Mesendoderm (in vitro differentiated cells): ENCODE measurements at regions not wholly inside any gene's neighbourhood (a gene's known extent, or its start where the extent isn't known, plus 50 kb on each side); places are given as distances from the start of the nearest gene placed in this dataset.
A peak's percentile ranks its signal among the peaks of the same experiment; 100 is the strongest.

Experiments
- DNase-seq: peaks from one replicate; pipeline ENCODE4 v3.0.0; 2013
- H2AK5ac ChIP-seq: 2 replicates; pipeline ENCODE4 v1.6.1; 2013; ENCODE audit warnings: low read length, inconsistent platforms
- H2BK120ac ChIP-seq: 2 replicates; pipeline ENCODE4 v1.6.1; 2013; ENCODE audit warnings: low read depth, mild to moderate bottlenecking, low read length, moderate library complexity, mixed read lengths
- H2BK15ac ChIP-seq: replicated peaks from 2 replicates; pipeline ENCODE4 v1.6.1; 2013; ENCODE audit warnings: low read depth, mild to moderate bottlenecking, moderate library complexity
- H2BK5ac ChIP-seq: 2 replicates; pipeline ENCODE4 v1.6.1; 2013; ENCODE audit warnings: low read length, inconsistent platforms
- H3K18ac ChIP-seq: 2 replicates; pipeline ENCODE4 v1.6.1; 2013; ENCODE audit warnings: mild to moderate bottlenecking, low read length, mixed read lengths
- H3K23ac ChIP-seq: one replicate; pipeline ENCODE4 v1.6.1; 2013; ENCODE audit warnings: low read length
- H3K27ac ChIP-seq: 2 replicates; pipeline ENCODE4 v1.5.1; 2013; ENCODE audit warnings: low read depth, mild to moderate bottlenecking, inconsistent platforms, low read length, moderate library complexity
- H3K27me3 ChIP-seq: 2 replicates; pipeline ENCODE4 v1.6.1; 2013; ENCODE audit warnings: low read length, control low read depth, mild to moderate bottlenecking, inconsistent platforms; ENCODE audit not compliant: insufficient read depth, poor library complexity
- H3K36me3 ChIP-seq: 2 replicates; pipeline ENCODE4 v1.6.1; 2013; ENCODE audit warnings: low read length, inconsistent platforms; ENCODE audit not compliant: control insufficient read depth, insufficient read depth
- H3K4ac ChIP-seq: one replicate; pipeline ENCODE4 v1.6.1; 2013; ENCODE audit warnings: low read depth, mild to moderate bottlenecking, low read length, moderate library complexity
- H3K4me1 ChIP-seq: 2 replicates; pipeline ENCODE4 v1.6.1; 2013; ENCODE audit warnings: low read depth, low read length, inconsistent platforms; ENCODE audit not compliant: control insufficient read depth
- H3K4me2 ChIP-seq: 2 replicates; pipeline ENCODE4 v1.6.1; 2013; ENCODE audit warnings: low read length
- H3K4me3 ChIP-seq: 2 replicates; pipeline ENCODE4 v1.5.1; 2013; ENCODE audit warnings: mild to moderate bottlenecking, low read length
- H3K56ac ChIP-seq: one replicate; pipeline ENCODE4 v1.6.1; 2013; ENCODE audit warnings: low read length
- H3K79me1 ChIP-seq: 2 replicates; pipeline ENCODE4 v1.6.1; 2013; ENCODE audit warnings: low read length, inconsistent platforms
- H3K79me2 ChIP-seq: 2 replicates; pipeline ENCODE4 v1.6.1; 2013; ENCODE audit warnings: mild to moderate bottlenecking, low read length; ENCODE audit not compliant: control insufficient read depth, insufficient read depth
- H3K9ac ChIP-seq: 2 replicates; pipeline ENCODE4 v1.6.1; 2013; ENCODE audit warnings: low read length, inconsistent platforms
- H4K5ac ChIP-seq: one replicate; pipeline ENCODE4 v1.6.1; 2013; ENCODE audit warnings: low read length
- H4K8ac ChIP-seq: one replicate; pipeline ENCODE4 v1.6.1; 2013; ENCODE audit warnings: low read depth, mild to moderate bottlenecking, control low read depth, low read length, moderate library complexity
- WGBS: extraction: QIAGEN DNeasy Blood & Tissue Kit; methylation state at CpG from one replicate; pipeline ENCODE4 v1.1.7; 2013; ENCODE audit warnings: low lambda C conversion rate, missing lambda C conversion rate; ENCODE audit not compliant: insufficient coverage; ENCODE audit errors: extremely low coverage; 5-methylcytosine and 5-hydroxymethylcytosine counted together

DNA sequence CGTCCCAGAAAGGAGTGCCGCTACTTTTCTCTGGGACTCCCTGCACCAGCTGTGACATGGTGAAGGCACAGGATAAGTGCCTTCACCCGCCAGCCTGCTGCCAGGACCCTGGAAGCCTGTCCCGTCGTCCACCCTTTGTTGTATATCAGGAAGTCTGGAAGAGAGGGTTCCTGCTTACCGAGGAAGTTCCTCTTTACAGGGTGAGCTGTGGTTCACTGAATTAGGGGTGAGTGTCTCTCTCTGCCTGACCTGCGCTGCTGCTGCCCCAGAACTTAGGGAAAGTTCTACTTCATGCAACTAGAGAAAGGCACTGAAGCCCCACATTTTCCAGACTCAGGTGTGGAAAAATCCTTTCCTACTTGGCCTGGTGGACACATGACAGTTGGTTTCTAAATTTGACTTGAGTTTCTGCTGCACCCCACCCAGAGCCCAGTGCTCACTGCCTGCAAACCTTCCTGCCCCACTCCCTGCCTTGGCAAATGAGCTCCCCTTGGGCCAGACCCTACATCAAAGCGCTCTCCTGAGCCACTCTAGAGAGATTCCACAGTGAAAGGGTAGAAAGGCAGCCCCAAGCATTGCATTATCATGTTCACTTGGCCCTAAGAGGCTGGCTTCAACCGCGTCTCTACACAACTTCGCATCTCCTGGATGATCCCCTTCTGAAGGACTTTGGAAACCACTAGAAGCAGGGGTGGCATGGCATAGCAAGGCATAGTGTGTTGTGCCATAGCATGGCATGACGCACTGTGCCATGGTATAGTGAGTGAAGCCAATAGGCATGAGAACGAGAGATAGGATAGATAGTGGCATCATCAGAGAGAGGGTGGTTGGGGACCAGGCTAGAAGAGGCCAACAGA lies 215.8 kb upstream of the CDYL start:
- no peak overlapping the region for H3K9ac ChIP-seq
- H2AK5ac ChIP-seq = no peak overlapping the region
- H3K18ac ChIP-seq = no peak overlapping the region
- no peak overlapping the region for H3K4me3 ChIP-seq
- no peak overlapping the region for H3K27ac ChIP-seq
- WGBS = no CpG with 5 or more reads among the region's 13 CpGs
- no peak overlapping the region for H2BK5ac ChIP-seq
- no peak overlapping the region for H3K4ac ChIP-seq
- no peak overlapping the region for H3K23ac ChIP-seq
- no peak for DNase-seq
- no peaks in the 10 kb centered on the region for H3K27me3 ChIP-seq
- no peaks in the 10 kb centered on the region for H3K79me1 ChIP-seq
- no peaks in the 10 kb centered on the region for H3K36me3 ChIP-seq
- no peak overlapping the region for H2BK120ac ChIP-seq
- H4K8ac ChIP-seq = no peak overlapping the region
- H4K5ac ChIP-seq = no peak overlapping the region
- H3K4me2 ChIP-seq = no peak overlapping the region
- no peak overlapping the region for H2BK15ac ChIP-seq
- H3K56ac ChIP-seq = no peak overlapping the region
- H3K4me1 ChIP-seq = no peaks in the 10 kb centered on the region
- no peaks in the 10 kb centered on the region for H3K79me2 ChIP-seq

DNA sequence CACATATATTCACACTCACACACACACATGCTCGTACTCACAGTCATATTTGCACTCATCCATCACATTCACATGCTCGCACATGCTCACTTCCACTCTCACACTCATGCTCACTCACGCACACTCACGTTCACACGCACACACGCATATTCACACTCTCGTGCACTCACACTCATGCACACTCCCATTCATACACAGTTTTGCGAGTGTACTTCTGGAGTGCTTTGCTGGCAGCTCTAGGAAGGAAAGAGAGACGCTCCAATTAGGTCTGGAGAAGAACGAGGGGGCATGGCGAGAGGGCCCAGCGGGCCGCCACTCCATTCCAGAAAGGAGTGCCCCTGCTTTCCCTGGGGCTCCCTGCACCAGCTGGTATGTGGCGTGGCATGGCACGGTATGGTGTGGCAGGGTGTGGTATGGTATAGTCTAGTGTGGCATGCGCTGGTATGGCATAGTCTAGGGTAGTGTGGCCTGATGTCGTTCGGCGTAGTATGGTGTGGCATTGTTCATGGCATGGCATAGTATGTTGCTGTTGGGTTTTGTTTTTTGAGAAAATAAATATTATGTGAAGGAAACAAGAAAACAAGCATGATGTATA lies 216.8 kb upstream of the CDYL start:
- H3K27me3 ChIP-seq = no peaks in the 10 kb centered on the region

DNA sequence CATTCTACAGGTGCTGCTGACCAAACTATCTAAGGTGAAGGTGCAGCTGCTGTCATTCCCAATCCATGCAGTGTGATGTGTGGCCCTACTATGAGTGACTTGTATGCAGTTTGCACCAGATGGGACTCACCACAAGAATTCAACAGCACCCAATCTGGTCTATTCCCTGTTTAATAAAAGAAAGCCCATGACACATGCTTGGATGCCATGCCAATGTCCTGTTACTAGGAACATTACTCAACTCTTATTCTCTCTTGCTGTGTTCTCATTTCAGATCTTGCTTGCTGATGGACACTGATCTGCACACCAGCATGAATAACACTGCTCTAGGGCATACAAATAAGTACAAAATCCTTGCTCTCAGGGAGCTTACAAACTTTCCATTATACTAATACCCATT lies 221.6 kb upstream of the CDYL start:
- no peak overlapping the region for H2BK120ac ChIP-seq
- H3K56ac ChIP-seq = no peak overlapping the region
- H3K27ac ChIP-seq = no peak overlapping the region
- no peaks in the 10 kb centered on the region for H3K79me2 ChIP-seq
- no peak overlapping the region for H3K4me2 ChIP-seq
- H3K27me3 ChIP-seq = no peaks in the 10 kb centered on the region
- H3K4ac ChIP-seq = no peak overlapping the region
- H2BK5ac ChIP-seq = no peak overlapping the region
- no peak overlapping the region for H3K4me3 ChIP-seq
- no peak overlapping the region for H3K23ac ChIP-seq
- H2BK15ac ChIP-seq = no peak overlapping the region
- no peaks in the 10 kb centered on the region for H3K4me1 ChIP-seq
- H3K79me1 ChIP-seq = no peaks in the 10 kb centered on the region
- H4K8ac ChIP-seq = no peak overlapping the region
- no peak overlapping the region for H3K9ac ChIP-seq
- H4K5ac ChIP-seq = no peak overlapping the region
- no peaks in the 10 kb centered on the region for H3K36me3 ChIP-seq
- H3K18ac ChIP-seq = no peak overlapping the region
- no peak for DNase-seq
- H2AK5ac ChIP-seq = no peak overlapping the region

More for the DNA sequence above, 216.8 kb upstream of the CDYL start:
- Histone ChIP-seq H3K4me3 (no peak overlapping the region), H3K79me2 (no peaks in the 10 kb centered on the region), H3K23ac (no peak overlapping the region), H3K18ac (no peak overlapping the region), H3K79me1 (no peaks in the 10 kb centered on the region), H4K5ac (no peak overlapping the region), H3K56ac (no peak overlapping the region), H2BK5ac (no peak overlapping the region), H3K27ac (no peak overlapping the region), H2BK15ac (no peak overlapping the region), H3K4me2 (no peak overlapping the region), H2BK120ac (no peak overlapping the region), H3K9ac (no peak overlapping the region), H3K4me1 (no peaks in the 10 kb centered on the region), H2AK5ac (no peak overlapping the region), H3K36me3 (no peaks in the 10 kb centered on the region), H4K8ac (no peak overlapping the region), H3K4ac (no peak overlapping the region)
- WGBS = 100% methylated on average over 5 of the region's 19 CpGs
- DNase-seq = no peak

DNA sequence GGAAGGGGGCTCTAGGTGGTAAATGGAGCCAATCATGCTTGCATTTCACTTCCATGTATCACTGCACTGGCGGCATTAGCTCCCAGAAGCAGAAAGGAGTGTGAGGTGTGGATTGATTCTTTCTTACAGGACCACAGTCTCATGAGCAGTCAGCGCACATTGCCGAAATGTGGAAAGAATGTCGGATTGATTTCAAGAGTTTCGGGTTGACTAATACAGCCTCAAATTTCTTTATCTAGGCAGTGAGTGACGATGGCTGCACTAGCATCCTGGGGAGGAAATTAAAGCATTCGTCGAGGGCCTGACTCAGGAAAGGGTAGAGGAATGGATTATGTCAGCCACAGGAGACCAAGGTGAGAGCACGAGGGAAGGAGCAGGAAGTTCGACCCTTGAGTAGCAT lies 222.8 kb upstream of the CDYL start:
- Histone ChIP-seq H3K27me3 (no peaks in the 10 kb centered on the region), H3K4me2 (no peak overlapping the region), H2AK5ac (no peak overlapping the region), H3K27ac (no peak overlapping the region), H3K79me1 (no peaks in the 10 kb centered on the region), H3K36me3 (no peaks in the 10 kb centered on the region), H2BK120ac (no peak overlapping the region), H2BK5ac (no peak overlapping the region), H3K79me2 (no peaks in the 10 kb centered on the region), H2BK15ac (no peak overlapping the region), H3K9ac (no peak overlapping the region), H3K18ac (no peak overlapping the region), H3K23ac (no peak overlapping the region), H4K5ac (no peak overlapping the region), H3K56ac (no peak overlapping the region), H3K4ac (no peak overlapping the region), H3K4me3 (no peak overlapping the region), H3K4me1 (no peaks in the 10 kb centered on the region), H4K8ac (no peak overlapping the region)
- WGBS = no CpG with 5 or more reads among the region's 10 CpGs
- no peak for DNase-seq

DNA sequence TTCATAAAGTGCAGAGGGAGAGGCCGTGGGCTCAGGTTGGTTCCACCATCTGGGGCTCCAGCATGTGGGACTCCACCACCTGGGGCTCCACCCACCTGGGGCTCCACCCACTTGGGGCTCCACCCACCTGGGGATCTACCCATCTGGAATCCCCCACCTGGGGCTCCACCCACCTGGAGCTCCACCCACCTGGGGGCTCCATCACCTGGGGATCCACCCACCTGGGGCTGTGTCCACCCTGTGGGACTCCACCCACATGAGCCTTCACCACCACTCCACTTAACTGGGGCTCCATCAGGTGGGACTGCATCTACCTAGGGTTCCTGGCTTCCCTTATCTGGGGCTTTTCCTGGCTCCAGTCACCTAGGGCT lies 226.0 kb upstream of the CDYL start:
- H3K79me1 ChIP-seq = no peaks in the 10 kb centered on the region
- H4K5ac ChIP-seq = no peak overlapping the region
- no peaks in the 10 kb centered on the region for H3K36me3 ChIP-seq
- H3K79me2 ChIP-seq = no peaks in the 10 kb centered on the region
- H3K4me1 ChIP-seq = no peaks in the 10 kb centered on the region
- H3K9ac ChIP-seq = no peak overlapping the region
- no peak overlapping the region for H3K4me2 ChIP-seq
- H3K23ac ChIP-seq = no peak overlapping the region
- no peak overlapping the region for H4K8ac ChIP-seq
- no peak overlapping the region for H3K18ac ChIP-seq
- no peak overlapping the region for H3K4ac ChIP-seq
- H2BK15ac ChIP-seq = no peak overlapping the region
- no peak overlapping the region for H3K56ac ChIP-seq
- no peak overlapping the region for H3K4me3 ChIP-seq
- H3K27ac ChIP-seq = no peak overlapping the region
- no peaks in the 10 kb centered on the region for H3K27me3 ChIP-seq
- H2BK120ac ChIP-seq = no peak overlapping the region
- no peak overlapping the region for H2AK5ac ChIP-seq
- WGBS = no CpG with 5 or more reads among the region's 1 CpG
- no peak overlapping the region for H2BK5ac ChIP-seq
- peak; percentile 2 for DNase-seq
